Trophoblast cell (in vitro differentiated cells and primary cell): ENCODE measurements at regions not wholly inside any gene's neighbourhood (a gene's known extent, or its start where the extent isn't known, plus 50 kb on each side); places are given as distances from the start of the nearest gene placed in this dataset.
"Not testable (repeated sequence)": the region's sequence is repeated elsewhere in the genome, so short reads cannot be mapped to it uniquely, and the experiment has no call there.

ENCODE experiments used
- DNase-seq, 2 donors: peaks; one replicate each; pipeline ENCODE4 v3.0.0-alpha.2; 2016
- H2AFZ ChIP-seq: 2 replicates; pipeline ENCODE4 v1.6.1; 2013; ENCODE audit warnings: low read length, moderate library complexity, mild to moderate bottlenecking; ENCODE audit not compliant: insufficient read depth, poor library complexity
- H2AK5ac ChIP-seq: 2 replicates; pipeline ENCODE4 v1.6.1; 2013; ENCODE audit warnings: mild to moderate bottlenecking, low read length
- H2BK120ac ChIP-seq: 2 replicates; pipeline ENCODE4 v1.6.1; 2013; ENCODE audit warnings: low read length, mild to moderate bottlenecking, moderate library complexity; ENCODE audit not compliant: insufficient read depth, poor library complexity
- H2BK12ac ChIP-seq: 2 replicates; pipeline ENCODE4 v1.6.1; 2013; ENCODE audit warnings: mild to moderate bottlenecking, low read length, moderate library complexity
- H2BK5ac ChIP-seq: 2 replicates; pipeline ENCODE4 v1.6.1; 2013; ENCODE audit warnings: low read length, low read depth, moderate library complexity, mild to moderate bottlenecking; ENCODE audit not compliant: poor library complexity
- H3K14ac ChIP-seq: 2 replicates; pipeline ENCODE4 v1.6.1; 2013; ENCODE audit warnings: mild to moderate bottlenecking, low read length
- H3K18ac ChIP-seq: 2 replicates; pipeline ENCODE4 v1.6.1; 2013; ENCODE audit warnings: mild to moderate bottlenecking, low read length
- H3K23ac ChIP-seq: 2 replicates; pipeline ENCODE4 v1.6.1; 2013; ENCODE audit warnings: low read length
- H3K27ac ChIP-seq: 2 replicates; pipeline ENCODE4 v1.5.1; 2013; ENCODE audit warnings: low read depth, mild to moderate bottlenecking, inconsistent platforms, low read length, moderate library complexity
- H3K27me3 ChIP-seq: 2 replicates; pipeline ENCODE4 v1.6.1; 2013; ENCODE audit warnings: inconsistent platforms, mild to moderate bottlenecking, low read length, moderate library complexity; ENCODE audit not compliant: insufficient read depth
- H3K36me3 ChIP-seq, 2 experiments: 1 replicate in 1 of 2; 2 replicates in 1 of 2; pipeline ENCODE4 v1.6.1; 2013; ENCODE audit warnings: low read length in 2 of 2, mild to moderate bottlenecking in 2 of 2, moderate library complexity in 1 of 2; ENCODE audit not compliant: insufficient read depth in 2 of 2, control insufficient read depth in 1 of 2
- H3K4ac ChIP-seq: 2 replicates; pipeline ENCODE4 v1.6.1; 2013; ENCODE audit warnings: low read depth, mild to moderate bottlenecking, low read length, moderate library complexity
- H3K4me1 ChIP-seq, 2 experiments: 1 replicate in 1 of 2; 2 replicates in 1 of 2; pipeline ENCODE4 v1.6.1; 2013; ENCODE audit warnings: low read length in 2 of 2, mild to moderate bottlenecking in 2 of 2, moderate library complexity in 1 of 2; ENCODE audit not compliant: insufficient read depth in 2 of 2, control insufficient read depth in 1 of 2
- H3K4me2 ChIP-seq: 2 replicates; pipeline ENCODE4 v1.6.1; 2013; ENCODE audit warnings: inconsistent platforms, mild to moderate bottlenecking, low read length, moderate library complexity
- H3K4me3 ChIP-seq: 2 replicates; pipeline ENCODE4 v1.5.1; 2013; ENCODE audit warnings: mild to moderate bottlenecking, low read depth, low read length, inconsistent platforms
- H3K79me1 ChIP-seq: one replicate; pipeline ENCODE4 v1.6.1; 2013; ENCODE audit warnings: low read length
- H3K79me2 ChIP-seq: 2 replicates; pipeline ENCODE4 v1.6.1; 2013; ENCODE audit warnings: low read length, mild to moderate bottlenecking; ENCODE audit not compliant: control insufficient read depth, insufficient read depth, poor library complexity
- H3K9ac ChIP-seq: 2 replicates; pipeline ENCODE4 v1.6.1; 2013; ENCODE audit warnings: mild to moderate bottlenecking, low read length
- H3K9me3 ChIP-seq: 2 replicates; pipeline ENCODE4 v1.6.1; 2013; ENCODE audit warnings: low read depth, mild to moderate bottlenecking, control low read depth, inconsistent platforms, low read length; ENCODE audit not compliant: insufficient read depth
- H4K12ac ChIP-seq: 2 replicates; pipeline ENCODE4 v1.6.1; 2013; ENCODE audit warnings: low read depth, mild to moderate bottlenecking, low read length, moderate library complexity
- H4K8ac ChIP-seq: 2 replicates; pipeline ENCODE4 v1.6.1; 2013; ENCODE audit warnings: low read depth, mild to moderate bottlenecking, low read length, moderate library complexity
- H4K91ac ChIP-seq: one replicate; pipeline ENCODE4 v1.6.1; 2013; ENCODE audit warnings: low read depth, mild to moderate bottlenecking, low read length, moderate library complexity
- WGBS: extraction: QIAGEN DNeasy Blood & Tissue Kit; methylation state at CpG from one replicate; pipeline ENCODE4 v1.1.7; 2013; ENCODE audit warnings: missing lambda C conversion rate; ENCODE audit not compliant: insufficient read length, insufficient coverage; ENCODE audit errors: extremely low coverage; 5-methylcytosine and 5-hydroxymethylcytosine counted together

DNA sequence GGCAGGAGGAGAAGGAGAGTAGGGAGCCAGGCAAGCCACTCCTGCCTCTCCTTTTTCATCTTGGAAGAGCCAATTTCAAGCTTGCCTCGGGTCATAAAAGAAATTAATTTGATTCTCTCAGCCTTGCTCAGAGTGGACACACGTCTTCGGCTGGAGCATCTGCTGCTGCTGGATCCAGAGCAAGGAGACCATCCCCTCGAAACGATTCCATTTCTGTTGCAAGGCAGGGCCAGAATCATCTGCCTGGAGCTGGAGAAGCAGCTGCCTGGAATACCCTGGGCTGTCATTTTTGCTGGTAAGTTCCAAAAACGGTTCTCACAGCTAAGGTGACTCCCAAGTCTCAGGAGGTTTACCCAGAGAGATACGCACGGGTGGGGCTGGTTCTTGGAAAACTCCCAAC is 103.3 kb downstream of the NPIPA5 start:
- not testable (repeated sequence) for H2BK12ac ChIP-seq, H3K9ac ChIP-seq, H3K4ac ChIP-seq, H3K79me1 ChIP-seq, DNase-seq, H3K23ac ChIP-seq, H2BK5ac ChIP-seq, H4K91ac ChIP-seq, H3K14ac ChIP-seq, H2BK120ac ChIP-seq, H3K4me1 ChIP-seq, H4K8ac ChIP-seq, H4K12ac ChIP-seq, H3K79me2 ChIP-seq, H3K4me2 ChIP-seq, H2AK5ac ChIP-seq, H3K18ac ChIP-seq, H3K4me3 ChIP-seq, H3K27ac ChIP-seq, H3K36me3 ChIP-seq, H2AFZ ChIP-seq, H3K9me3 ChIP-seq, H3K27me3 ChIP-seq
- WGBS = no CpG with 5 or more reads among the region's 8 CpGs

DNA sequence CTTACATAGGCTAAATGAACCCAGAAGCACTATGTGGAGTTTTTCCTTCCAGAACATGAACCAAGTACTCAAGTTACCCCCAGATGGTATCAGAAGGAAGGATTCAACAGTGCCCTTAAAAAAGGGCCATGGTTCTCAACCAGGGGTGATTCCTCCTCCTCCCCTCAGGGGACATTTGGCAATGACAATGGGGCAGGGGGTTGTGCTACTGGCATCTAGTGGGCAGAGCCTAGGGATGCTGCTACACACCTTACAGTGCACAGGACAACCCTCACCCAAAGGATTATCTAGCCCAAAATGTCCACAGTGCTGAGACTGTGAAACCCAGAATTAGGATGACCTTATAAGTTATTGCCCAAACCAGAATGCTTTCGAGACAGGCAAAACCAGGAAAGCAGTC is 104.1 kb downstream of the NPIPA5 start:
- not testable (repeated sequence) for H3K79me2 ChIP-seq, H3K9me3 ChIP-seq, H3K4me2 ChIP-seq, H3K4ac ChIP-seq, DNase-seq, H4K91ac ChIP-seq, H3K79me1 ChIP-seq, H4K8ac ChIP-seq, H3K4me1 ChIP-seq, H4K12ac ChIP-seq, H3K27me3 ChIP-seq, H2BK5ac ChIP-seq, H3K36me3 ChIP-seq, H2BK120ac ChIP-seq, H2BK12ac ChIP-seq, H2AK5ac ChIP-seq, H2AFZ ChIP-seq, H3K9ac ChIP-seq, H3K27ac ChIP-seq, H3K18ac ChIP-seq, H3K23ac ChIP-seq, H3K4me3 ChIP-seq, H3K14ac ChIP-seq
- WGBS = no CpG with 5 or more reads among the region's 1 CpG

DNA sequence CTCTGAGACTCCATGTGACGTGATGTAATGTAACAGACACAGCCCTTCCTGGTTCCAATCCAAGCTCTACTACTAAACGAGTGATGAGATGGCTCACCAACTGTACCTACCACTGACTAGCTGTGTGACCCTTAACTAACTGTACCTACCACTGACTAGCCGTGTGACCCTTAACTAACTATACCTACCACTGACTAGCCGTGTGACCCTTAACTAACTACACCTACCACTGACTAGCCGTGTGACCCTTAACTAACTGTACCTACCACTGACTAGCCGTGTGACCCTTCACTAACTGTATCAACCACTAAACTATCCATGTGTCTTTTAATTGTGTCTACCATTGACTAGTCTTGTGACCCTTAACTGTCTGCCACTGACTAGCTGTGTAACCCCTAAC is 111.2 kb downstream of the NPIPA5 start:
- not testable (repeated sequence) for H4K91ac ChIP-seq, H3K18ac ChIP-seq, H3K4ac ChIP-seq, H3K27ac ChIP-seq, H3K9me3 ChIP-seq, H3K23ac ChIP-seq, H2AFZ ChIP-seq, H3K36me3 ChIP-seq, H3K79me1 ChIP-seq, H3K4me3 ChIP-seq, H3K27me3 ChIP-seq, H3K4me2 ChIP-seq, DNase-seq, H4K12ac ChIP-seq, H2BK5ac ChIP-seq, H3K9ac ChIP-seq, H3K79me2 ChIP-seq, H3K4me1 ChIP-seq, H2BK120ac ChIP-seq, H2BK12ac ChIP-seq, H2AK5ac ChIP-seq, H4K8ac ChIP-seq, H3K14ac ChIP-seq
- no CpG with 5 or more reads among the region's 6 CpGs for WGBS

DNA sequence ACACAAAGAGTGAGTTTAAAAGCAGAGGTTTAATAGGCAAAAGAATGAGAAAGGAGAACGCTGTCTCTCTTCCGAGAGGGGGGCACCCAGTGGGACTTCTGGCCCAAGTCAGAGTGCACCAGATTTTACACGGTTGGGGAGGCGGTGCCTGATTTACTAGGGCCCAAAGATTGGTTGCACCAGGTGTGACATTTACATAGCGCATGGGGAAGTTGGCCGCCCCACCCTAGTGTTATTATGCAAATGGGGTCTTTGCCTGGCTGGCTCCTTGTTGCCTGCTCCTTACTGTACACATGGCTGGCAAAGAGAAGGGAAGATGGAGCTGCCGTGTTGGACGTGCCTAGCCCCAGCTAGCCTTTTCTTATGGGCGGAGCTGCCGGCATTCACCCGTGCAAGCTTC is 115.9 kb downstream of the NPIPA5 start:
- H2BK120ac ChIP-seq, H4K8ac ChIP-seq, H2BK5ac ChIP-seq, H4K12ac ChIP-seq, H3K4me1 ChIP-seq, H3K27me3 ChIP-seq, H3K14ac ChIP-seq, H3K23ac ChIP-seq, H2AK5ac ChIP-seq, H3K9ac ChIP-seq, H4K91ac ChIP-seq, DNase-seq, H3K4me2 ChIP-seq, H3K18ac ChIP-seq, H2BK12ac ChIP-seq, H3K79me1 ChIP-seq, H3K4me3 ChIP-seq, H3K9me3 ChIP-seq, H3K4ac ChIP-seq, H3K79me2 ChIP-seq, H3K27ac ChIP-seq, H2AFZ ChIP-seq, H3K36me3 ChIP-seq: not testable (repeated sequence)
- no CpG with 5 or more reads among the region's 11 CpGs for WGBS
